ENCODE measurements at regions not wholly inside any gene's neighbourhood (a gene's known extent, or its start where the extent isn't known, plus 50 kb on each side); places are given as distances from the start of the nearest gene placed in this dataset.
A peak's percentile ranks its signal among the peaks of the same experiment; 100 is the strongest.
"Not testable (repeated sequence)": the region's sequence is repeated elsewhere in the genome, so short reads cannot be mapped to it uniquely, and the experiment has no call there.

GRCh38 chr18:75984853-75985252 is 510.2 kb downstream of the ZNF516 start:
- DNase-seq, result no peak

GRCh38 chr18:75981102-75981501 is 513.9 kb downstream of the ZNF516 start:
- no peak for DNase-seq

- DNase-seq, result peak; percentile 0
Observed at GRCh38 chr18:75977081-75977480, 518.0 kb downstream of the ZNF516 start.

- DNase-seq, result no peak
Observed at GRCh38 chr18:75970212-75970611, 524.8 kb downstream of the ZNF516 start.

- no peak for DNase-seq
Observed at GRCh38 chr18:75966431-75966830, 528.6 kb downstream of the ZNF516 start.

GRCh38 chr18:75962036-75962572 is 532.9 kb downstream of the ZNF516 start:
- DNase-seq, result no peak

GRCh38 chr18:75960356-75960755 is 532.9 kb upstream of the SMIM21 start:
- DNase-seq, result not testable (repeated sequence)

GRCh38 chr18:75959150-75959549 is 531.6 kb upstream of the SMIM21 start:
- DNase-seq, result no peak

- DNase-seq, result no peak
Observed at GRCh38 chr18:75958683-75959082, 531.2 kb upstream of the SMIM21 start.

GRCh38 chr18:75945265-75945933 is 517.9 kb upstream of the SMIM21 start:
- DNase-seq, result no peak

- no peak for DNase-seq
Observed at GRCh38 chr18:75937306-75937705, 509.8 kb upstream of the SMIM21 start.

GRCh38 chr18:75936862-75937261 is 509.4 kb upstream of the SMIM21 start:
- no peak for DNase-seq

- DNase-seq, result no peak
Observed at GRCh38 chr18:75931079-75931478, 503.6 kb upstream of the SMIM21 start.

GRCh38 chr18:75928706-75929105 is 501.2 kb upstream of the SMIM21 start:
- DNase-seq, result no peak

GRCh38 chr18:75927791-75928190 is 500.3 kb upstream of the SMIM21 start:
- no peak for DNase-seq

GRCh38 chr18:75926811-75927210 is 499.3 kb upstream of the SMIM21 start:
- no peak for DNase-seq

- DNase-seq, result peak; percentile 77
Observed at GRCh38 chr18:75923169-75923568, 495.7 kb upstream of the SMIM21 start.

GRCh38 chr18:75916624-75916982 is 489.1 kb upstream of the SMIM21 start:
- DNase-seq, result no peak

GRCh38 chr18:75915941-75916623 is 488.6 kb upstream of the SMIM21 start:
- DNase-seq, result peak; percentile 5

GRCh38 chr18:75912829-75913228 is 485.3 kb upstream of the SMIM21 start:
- DNase-seq, result no peak

- no peak for DNase-seq
Observed at GRCh38 chr18:75904416-75904815, 476.9 kb upstream of the SMIM21 start.

- no peak for DNase-seq
Observed at GRCh38 chr18:75898651-75899050, 471.1 kb upstream of the SMIM21 start.

- no peak for DNase-seq
Observed at GRCh38 chr18:75897386-75897785, 469.9 kb upstream of the SMIM21 start.

- DNase-seq, result peak; percentile 6
Observed at GRCh38 chr18:75896865-75897264, 469.4 kb upstream of the SMIM21 start.

GRCh38 chr18:75895135-75895534 is 467.6 kb upstream of the SMIM21 start:
- no peak for DNase-seq
